ENCODE measurements at regions not wholly inside any gene's neighbourhood (a gene's known extent, or its start where the extent isn't known, plus 50 kb on each side); places are given as distances from the start of the nearest gene placed in this dataset.

GRCh38 chr2:118668431-118669424 lies 178.7 kb downstream of the EN1 start:
- intact Hi-C loops (cut with DNase I) = no loop called here
- TF ChIP-seq POLR2A (IDR thresholded peaks at IDR 0.05) = no peak
- Histone ChIP-seq H3K27ac (no peak overlapping the region), H3K36me3 (no peaks in the 10 kb centered on the region), H3K27me3 (no peaks in the 10 kb centered on the region), H3K9me3 (no peaks in the 10 kb centered on the region), H3K4me1 (ENCODE audit: insufficient read depth) (peaks cover 3% of the 10 kb centered on the region), H3K4me3 (no peak overlapping the region)
- 20 to 26% (median 23%) methylated on average over 9 of the region's 9 CpGs for WGBS, 3 donors
- DNase-seq = no peak

DNA sequence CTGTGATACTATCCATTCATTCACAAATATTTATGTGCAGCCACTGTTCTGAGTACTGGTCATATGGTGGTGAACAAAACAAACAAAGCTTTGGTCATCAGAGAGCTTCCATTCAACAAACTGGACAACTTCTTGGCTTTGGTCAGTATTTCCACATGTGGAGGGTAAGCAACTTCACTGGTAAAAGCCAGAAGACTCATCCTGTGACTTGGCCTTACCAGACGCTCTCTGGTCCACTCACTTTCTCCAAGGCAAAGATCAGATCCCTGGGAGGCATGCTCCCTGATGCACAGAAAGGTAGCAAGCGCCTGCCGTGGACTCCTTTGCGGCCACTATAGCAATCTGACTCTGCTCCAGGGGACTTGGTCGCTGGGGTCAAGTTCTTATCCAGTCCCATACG lies 179.5 kb downstream of the EN1 start:
- no peak overlapping the region for H3K27ac ChIP-seq
- WGBS, 3 donors = 79 to 85% (median 84%) methylated on average over 6 of the region's 6 CpGs
- no peaks in the 10 kb centered on the region for H3K9me3 ChIP-seq
- TF ChIP-seq POLR2A (IDR thresholded peaks at IDR 0.05) (no peak), CTCF (IDR thresholded peaks at IDR 0.05) (no peak), EP300 (IDR thresholded peaks at IDR 0.05) (no peak)
- intact Hi-C loops (cut with DNase I) = no loop called here
- DNase-seq = no peak
- no peak overlapping the region for H3K4me3 ChIP-seq
- H3K36me3 ChIP-seq = no peaks in the 10 kb centered on the region
- H3K4me1 ChIP-seq (ENCODE audit: insufficient read depth) = peaks cover 3% of the 10 kb centered on the region
- H3K27me3 ChIP-seq = no peaks in the 10 kb centered on the region

DNA sequence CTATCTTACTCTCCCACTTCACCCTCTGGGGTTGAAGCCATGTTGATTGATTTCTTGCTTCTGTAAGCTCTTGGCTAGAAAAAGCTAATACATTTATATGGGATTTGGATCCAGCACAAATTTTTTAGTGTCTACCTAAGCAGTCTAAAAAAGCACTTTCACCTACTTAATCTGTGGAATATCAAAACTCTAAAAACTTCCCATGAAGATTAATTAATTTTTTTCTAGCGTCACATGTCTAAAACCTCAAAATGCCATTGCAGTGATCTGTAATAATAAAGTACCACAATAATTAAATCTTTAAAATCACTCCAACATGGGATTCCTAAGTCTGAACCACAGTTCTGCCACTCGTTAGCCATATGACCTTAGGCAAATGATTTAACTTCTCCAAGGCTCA lies 180.1 kb downstream of the EN1 start:
- intact Hi-C loops (cut with DNase I) = no loop called here
- TF ChIP-seq POLR2A (IDR thresholded peaks at IDR 0.05) (no peak), CTCF (IDR thresholded peaks at IDR 0.05) (no peak), EP300 (IDR thresholded peaks at IDR 0.05) (no peak)
- Histone ChIP-seq H3K4me1 (ENCODE audit: insufficient read depth) (peaks cover 3% of the 10 kb centered on the region), H3K36me3 (no peaks in the 10 kb centered on the region), H3K9me3 (no peaks in the 10 kb centered on the region), H3K4me3 (no peak overlapping the region), H3K27ac (no peak overlapping the region), H3K27me3 (no peaks in the 10 kb centered on the region)
- 77 to 90% (median 84%) methylated on average over 2 of the region's 2 CpGs for WGBS, 3 donors
- DNase-seq = no peak

GRCh38 chr2:118665784-118666529 lies 181.5 kb downstream of the EN1 start:
- WGBS, 3 donors = 62 to 70% (median 67%) methylated on average over 4 of the region's 4 CpGs
- TF ChIP-seq EP300 (IDR thresholded peaks at IDR 0.05) (no peak), POLR2A (IDR thresholded peaks at IDR 0.05) (no peak), CTCF (IDR thresholded peaks at IDR 0.05) (no peak)

More at GRCh38 chr2:118665784-118666529, 181.5 kb downstream of the EN1 start:
- Histone ChIP-seq H3K4me3 (no peak overlapping the region), H3K27ac (no peak overlapping the region), H3K9me3 (no peaks in the 10 kb centered on the region), H3K27me3 (no peaks in the 10 kb centered on the region), H3K36me3 (no peaks in the 10 kb centered on the region), H3K4me1 (ENCODE audit: insufficient read depth) (no peaks in the 10 kb centered on the region)
- no peak for DNase-seq
- intact Hi-C loops (cut with DNase I) = no loop called here

All from ovary (tissue), 7 donors.